ENCODE measurements at regions not wholly inside any gene's neighbourhood (a gene's known extent, or its start where the extent isn't known, plus 50 kb on each side); places are given as distances from the start of the nearest gene placed in this dataset.

- DNase-seq (ENCODE audit: low read depth in 2 of 2), result no peak
Measured at GRCh38 chr18:67875060-67875459, 358.5 kb upstream of the DSEL start.

- DNase-seq (ENCODE audit: low read depth in 2 of 2), result no peak
Measured at GRCh38 chr18:67865400-67865799, 348.9 kb upstream of the DSEL start.

GRCh38 chr18:67864677-67865340 lies 348.3 kb upstream of the DSEL start:
- no peak for DNase-seq (ENCODE audit: low read depth in 2 of 2)

GRCh38 chr18:67862069-67862468 lies 345.5 kb upstream of the DSEL start:
- no peak for DNase-seq (ENCODE audit: low read depth in 2 of 2)

- DNase-seq (ENCODE audit: low read depth in 2 of 2), result no peak
Measured at GRCh38 chr18:67854340-67854739, 337.8 kb upstream of the DSEL start.

GRCh38 chr18:67846422-67847098 lies 330.0 kb upstream of the DSEL start:
- no peak for DNase-seq (ENCODE audit: low read depth in 2 of 2)

- no peak for DNase-seq (ENCODE audit: low read depth in 2 of 2)
Measured at GRCh38 chr18:67845035-67845434, 328.5 kb upstream of the DSEL start.

GRCh38 chr18:67840379-67840778 lies 323.9 kb upstream of the DSEL start:
- DNase-seq (ENCODE audit: low read depth in 2 of 2), result no peak

GRCh38 chr18:67818432-67818831 lies 301.9 kb upstream of the DSEL start:
- no peak for DNase-seq (ENCODE audit: low read depth in 2 of 2)

- no peak for DNase-seq (ENCODE audit: low read depth in 2 of 2)
Measured at GRCh38 chr18:67815280-67815679, 298.8 kb upstream of the DSEL start.

- DNase-seq (ENCODE audit: low read depth in 2 of 2), result no peak
Measured at GRCh38 chr18:67813380-67814028, 297.0 kb upstream of the DSEL start.

GRCh38 chr18:67805261-67805660 lies 288.7 kb upstream of the DSEL start:
- DNase-seq (ENCODE audit: low read depth in 2 of 2), result no peak

- no peak for DNase-seq (ENCODE audit: low read depth in 2 of 2)
Measured at GRCh38 chr18:67794521-67794920, 278.0 kb upstream of the DSEL start.

GRCh38 chr18:67790527-67790926 lies 274.0 kb upstream of the DSEL start:
- no peak for DNase-seq (ENCODE audit: low read depth in 2 of 2)

GRCh38 chr18:67789165-67789545 lies 272.6 kb upstream of the DSEL start:
- no peak for DNase-seq (ENCODE audit: low read depth in 2 of 2)

GRCh38 chr18:67788310-67789164 lies 272.0 kb upstream of the DSEL start:
- no peak for DNase-seq (ENCODE audit: low read depth in 2 of 2)

- no peak for DNase-seq (ENCODE audit: low read depth in 2 of 2)
Measured at GRCh38 chr18:67783196-67783946, 266.9 kb upstream of the DSEL start.

- no peak for DNase-seq (ENCODE audit: low read depth in 2 of 2)
Measured at GRCh38 chr18:67778016-67778415, 261.5 kb upstream of the DSEL start.

GRCh38 chr18:67776929-67777328 lies 260.4 kb upstream of the DSEL start:
- DNase-seq (ENCODE audit: low read depth in 2 of 2), result no peak

- DNase-seq (ENCODE audit: low read depth in 2 of 2), result no peak
Measured at GRCh38 chr18:67771271-67771670, 254.8 kb upstream of the DSEL start.

GRCh38 chr18:67770520-67770919 lies 254.0 kb upstream of the DSEL start:
- DNase-seq (ENCODE audit: low read depth in 2 of 2), result no peak

- no peak for DNase-seq (ENCODE audit: low read depth in 2 of 2)
Measured at GRCh38 chr18:67766930-67767329, 250.4 kb upstream of the DSEL start.
